ENCODE measurements at regions not wholly inside any gene's neighbourhood (a gene's known extent, or its start where the extent isn't known, plus 50 kb on each side); places are given as distances from the start of the nearest gene placed in this dataset.

GRCh38 chr12:25695574-25695973 is 142.5 kb upstream of the LMNTD1 start:
- TF ChIP-seq CTCF (conservative IDR thresholded peaks at IDR 0.05): no peak
- WGBS (ENCODE audit: extremely low coverage, insufficient read length, low lambda C conversion rate): no CpG with 5 or more reads among the region's 4 CpGs

More at GRCh38 chr12:25695574-25695973, 142.5 kb upstream of the LMNTD1 start:
- Mint-ChIP-seq H3K27ac (no peak overlapping the region), H3K9me3 (peaks cover 3 to 4% of the 10 kb centered on the region in 2 experiments), H3K4me3 (no peak overlapping the region), H3K27me3 (ENCODE audit: low read depth) (no peaks in the 10 kb centered on the region; the same call in 1 of the 2 replicates), H3K4me1 (peaks cover 20 to 25% of the 10 kb centered on the region in 2 experiments), H3K36me3 (ENCODE audit: insufficient read depth in 1 of 3, low read depth in 3 of 3) (peaks cover 0 to 4% (median 0%) of the 10 kb centered on the region in 3 experiments; a peak in 1 of 7 replicates)
- Histone ChIP-seq H2AFZ (ENCODE audit: low read length) (no peak overlapping the region), H2BK15ac (ENCODE audit: low read depth, low read length) (no peak overlapping the region), H2BK120ac (ENCODE audit: low read depth, low read length, poor library complexity, severe bottlenecking) (no peak overlapping the region), H2BK5ac (ENCODE audit: insufficient read length, low read length) (no peak overlapping the region), H3K14ac (ENCODE audit: insufficient read depth, low read length) (no peak overlapping the region), H2BK12ac (ENCODE audit: insufficient read length, low read depth, low read length) (no peak overlapping the region), H3T11ph (ENCODE audit: low read length) (no peak overlapping the region), H3K4me1 (ENCODE audit: insufficient read depth, low read length) (no peaks in the 10 kb centered on the region; the same call in 1 of the 2 replicates), H3K18ac (ENCODE audit: insufficient read length, low read depth, low read length) (no peak overlapping the region), H3K79me1 (ENCODE audit: insufficient read depth, low read depth, low read length, poor library complexity, severe bottlenecking) (no peaks in the 10 kb centered on the region), H3K27ac (ENCODE audit: insufficient read length, low read depth, low read length) (no peak overlapping the region), H3K9ac (ENCODE audit: extremely low read depth, insufficient read length, low read length) (no peak overlapping the region), H3K23ac (ENCODE audit: insufficient read length, low read depth, low read length) (no peak overlapping the region), H3K56ac (ENCODE audit: insufficient read length, low read depth, low read length) (no peak overlapping the region), H4K5ac (ENCODE audit: insufficient read length, low read depth, low read length) (no peak overlapping the region), H3K9me3 (ENCODE audit: control insufficient read depth, low read depth, low read length) (no peaks in the 10 kb centered on the region), H4K20me1 (ENCODE audit: control insufficient read depth, insufficient read depth, insufficient read length) (no peaks in the 10 kb centered on the region), H3K79me2 (ENCODE audit: insufficient read depth, low read length) (no peaks in the 10 kb centered on the region), H3K4me2 (ENCODE audit: insufficient read depth, insufficient read length, low read length) (no peak overlapping the region), H3K27me3 (ENCODE audit: insufficient read depth, low read length) (no peaks in the 10 kb centered on the region), H3K23me2 (ENCODE audit: insufficient read length, low read depth, low read length, poor library complexity, severe bottlenecking) (no peaks in the 10 kb centered on the region), H3K4ac (ENCODE audit: low read depth, low read length) (no peak overlapping the region), H2AK5ac (ENCODE audit: insufficient read length, low read length) (no peak overlapping the region), H4K8ac (replicated peaks; ENCODE audit: insufficient read length, low read depth, low read length) (no peak overlapping the region), H2BK20ac (ENCODE audit: low read depth, low read length, poor library complexity, severe bottlenecking) (no peak overlapping the region), H4K91ac (ENCODE audit: insufficient read length, low read depth, low read length) (no peak overlapping the region)
- no peak for DNase-seq
